22Rv1 (cell line): ENCODE measurements at regions not wholly inside any gene's neighbourhood (a gene's known extent, or its start where the extent isn't known, plus 50 kb on each side); places are given as distances from the start of the nearest gene placed in this dataset.

Experiments
- ZFX ChIP-seq: fragments of 450-650 bp; IDR thresholded peaks from 2 replicates; pipeline ENCODE4 v1.6.1; 2017; ENCODE audit warnings: antibody characterized with exemption, borderline replicate concordance
- TF ChIP-seq, protein P1 (sequence below): fragments of 450-650 bp; IDR thresholded peaks from 2 replicates; pipeline ENCODE4 v1.5.1; 2017; ENCODE audit warnings: mild to moderate bottlenecking

DNA sequence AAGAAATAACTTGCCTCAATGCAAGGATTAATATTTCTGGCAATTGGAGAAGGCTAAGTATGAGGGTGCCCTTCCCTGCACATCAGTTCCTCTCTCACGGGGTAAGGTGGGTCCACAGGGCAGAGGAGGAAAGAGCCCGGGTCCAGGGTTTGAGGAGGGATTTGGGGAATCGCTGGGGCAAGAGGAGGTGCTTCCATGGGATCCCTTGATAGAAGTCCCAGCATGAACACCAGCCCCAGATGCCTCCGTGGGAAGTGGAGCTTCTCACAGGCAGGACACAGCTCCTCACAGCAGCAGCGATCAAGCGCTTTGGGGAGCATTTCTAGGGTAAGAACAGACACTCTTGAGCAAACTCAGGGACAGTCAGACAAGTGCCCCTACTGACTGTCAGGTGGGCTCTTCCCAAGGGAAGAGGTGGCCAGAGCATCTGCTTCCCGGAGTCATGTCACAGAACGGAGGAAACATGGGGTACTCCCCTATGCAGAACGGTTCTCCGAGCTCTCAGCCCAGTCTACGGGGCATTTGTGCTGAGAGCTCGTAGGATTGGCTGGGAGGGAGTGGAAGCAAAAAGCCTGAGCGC, 218.9 kb upstream of the ARL4C start:
- TF ChIP-seq, protein P1, sequence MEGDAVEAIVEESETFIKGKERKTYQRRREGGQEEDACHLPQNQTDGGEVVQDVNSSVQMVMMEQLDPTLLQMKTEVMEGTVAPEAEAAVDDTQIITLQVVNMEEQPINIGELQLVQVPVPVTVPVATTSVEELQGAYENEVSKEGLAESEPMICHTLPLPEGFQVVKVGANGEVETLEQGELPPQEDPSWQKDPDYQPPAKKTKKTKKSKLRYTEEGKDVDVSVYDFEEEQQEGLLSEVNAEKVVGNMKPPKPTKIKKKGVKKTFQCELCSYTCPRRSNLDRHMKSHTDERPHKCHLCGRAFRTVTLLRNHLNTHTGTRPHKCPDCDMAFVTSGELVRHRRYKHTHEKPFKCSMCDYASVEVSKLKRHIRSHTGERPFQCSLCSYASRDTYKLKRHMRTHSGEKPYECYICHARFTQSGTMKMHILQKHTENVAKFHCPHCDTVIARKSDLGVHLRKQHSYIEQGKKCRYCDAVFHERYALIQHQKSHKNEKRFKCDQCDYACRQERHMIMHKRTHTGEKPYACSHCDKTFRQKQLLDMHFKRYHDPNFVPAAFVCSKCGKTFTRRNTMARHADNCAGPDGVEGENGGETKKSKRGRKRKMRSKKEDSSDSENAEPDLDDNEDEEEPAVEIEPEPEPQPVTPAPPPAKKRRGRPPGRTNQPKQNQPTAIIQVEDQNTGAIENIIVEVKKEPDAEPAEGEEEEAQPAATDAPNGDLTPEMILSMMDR: no peak
- no peak for TF ChIP-seq ZFX
